ENCODE measurements at regions not wholly inside any gene's neighbourhood (a gene's known extent, or its start where the extent isn't known, plus 50 kb on each side); places are given as distances from the start of the nearest gene placed in this dataset.

- H3K27ac ChIP-seq (ENCODE audit: low read length) = no peak overlapping the region
- H3K36me3 ChIP-seq (ENCODE audit: control insufficient read depth, insufficient read depth, low read length) = no peaks in the 10 kb centered on the region
- ChIA-PET POLR2A (no interaction called here), CTCF (no interaction called here)
- in situ Hi-C loops (cut with HindIII; ENCODE audit: low pct_unique_long_range_greater_than_20kb, low sequenced_read_pairs) (no loop called here), intact Hi-C loops (cut with micrococcal nuclease; ENCODE audit: unreplicated experiment) (no loop called here)
- no TSS peak for BruUV-seq (replicated peaks)
- no peaks in the 10 kb centered on the region for H3K9me3 ChIP-seq (ENCODE audit: control insufficient read depth, insufficient read depth, low read depth, low read length)
- H3K27me3 ChIP-seq (ENCODE audit: control insufficient read depth, insufficient read depth, low read length) = no peaks in the 10 kb centered on the region
- no peak overlapping the region for H3K4me3 ChIP-seq (ENCODE audit: low read depth in 2 of 2, low read length in 2 of 2)
- no peak for TF ChIP-seq TCF7L2 (IDR thresholded peaks at IDR 0.05; ENCODE audit: low read depth, low read length)
- TF ChIP-seq SIN3A (IDR thresholded peaks at IDR 0.05; ENCODE audit: borderline replicate concordance, insufficient read depth, low read depth, low read length) = no peak
- TF ChIP-seq POLR2AphosphoS5 (IDR thresholded peaks at IDR 0.05; ENCODE audit: low read depth, low read length) = no peak
- TF ChIP-seq, protein P1, sequence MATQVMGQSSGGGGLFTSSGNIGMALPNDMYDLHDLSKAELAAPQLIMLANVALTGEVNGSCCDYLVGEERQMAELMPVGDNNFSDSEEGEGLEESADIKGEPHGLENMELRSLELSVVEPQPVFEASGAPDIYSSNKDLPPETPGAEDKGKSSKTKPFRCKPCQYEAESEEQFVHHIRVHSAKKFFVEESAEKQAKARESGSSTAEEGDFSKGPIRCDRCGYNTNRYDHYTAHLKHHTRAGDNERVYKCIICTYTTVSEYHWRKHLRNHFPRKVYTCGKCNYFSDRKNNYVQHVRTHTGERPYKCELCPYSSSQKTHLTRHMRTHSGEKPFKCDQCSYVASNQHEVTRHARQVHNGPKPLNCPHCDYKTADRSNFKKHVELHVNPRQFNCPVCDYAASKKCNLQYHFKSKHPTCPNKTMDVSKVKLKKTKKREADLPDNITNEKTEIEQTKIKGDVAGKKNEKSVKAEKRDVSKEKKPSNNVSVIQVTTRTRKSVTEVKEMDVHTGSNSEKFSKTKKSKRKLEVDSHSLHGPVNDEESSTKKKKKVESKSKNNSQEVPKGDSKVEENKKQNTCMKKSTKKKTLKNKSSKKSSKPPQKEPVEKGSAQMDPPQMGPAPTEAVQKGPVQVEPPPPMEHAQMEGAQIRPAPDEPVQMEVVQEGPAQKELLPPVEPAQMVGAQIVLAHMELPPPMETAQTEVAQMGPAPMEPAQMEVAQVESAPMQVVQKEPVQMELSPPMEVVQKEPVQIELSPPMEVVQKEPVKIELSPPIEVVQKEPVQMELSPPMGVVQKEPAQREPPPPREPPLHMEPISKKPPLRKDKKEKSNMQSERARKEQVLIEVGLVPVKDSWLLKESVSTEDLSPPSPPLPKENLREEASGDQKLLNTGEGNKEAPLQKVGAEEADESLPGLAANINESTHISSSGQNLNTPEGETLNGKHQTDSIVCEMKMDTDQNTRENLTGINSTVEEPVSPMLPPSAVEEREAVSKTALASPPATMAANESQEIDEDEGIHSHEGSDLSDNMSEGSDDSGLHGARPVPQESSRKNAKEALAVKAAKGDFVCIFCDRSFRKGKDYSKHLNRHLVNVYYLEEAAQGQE (IDR thresholded peaks at IDR 0.05; ENCODE audit: insufficient read depth in 1 of 2, low read depth in 2 of 2, low read length in 1 of 2) = no peak
- TF ChIP-seq, protein P2, sequence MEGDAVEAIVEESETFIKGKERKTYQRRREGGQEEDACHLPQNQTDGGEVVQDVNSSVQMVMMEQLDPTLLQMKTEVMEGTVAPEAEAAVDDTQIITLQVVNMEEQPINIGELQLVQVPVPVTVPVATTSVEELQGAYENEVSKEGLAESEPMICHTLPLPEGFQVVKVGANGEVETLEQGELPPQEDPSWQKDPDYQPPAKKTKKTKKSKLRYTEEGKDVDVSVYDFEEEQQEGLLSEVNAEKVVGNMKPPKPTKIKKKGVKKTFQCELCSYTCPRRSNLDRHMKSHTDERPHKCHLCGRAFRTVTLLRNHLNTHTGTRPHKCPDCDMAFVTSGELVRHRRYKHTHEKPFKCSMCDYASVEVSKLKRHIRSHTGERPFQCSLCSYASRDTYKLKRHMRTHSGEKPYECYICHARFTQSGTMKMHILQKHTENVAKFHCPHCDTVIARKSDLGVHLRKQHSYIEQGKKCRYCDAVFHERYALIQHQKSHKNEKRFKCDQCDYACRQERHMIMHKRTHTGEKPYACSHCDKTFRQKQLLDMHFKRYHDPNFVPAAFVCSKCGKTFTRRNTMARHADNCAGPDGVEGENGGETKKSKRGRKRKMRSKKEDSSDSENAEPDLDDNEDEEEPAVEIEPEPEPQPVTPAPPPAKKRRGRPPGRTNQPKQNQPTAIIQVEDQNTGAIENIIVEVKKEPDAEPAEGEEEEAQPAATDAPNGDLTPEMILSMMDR (IDR thresholded peaks at IDR 0.05) = no peak
- DNase-seq (ENCODE audit: low read depth, low spot score) = no peak
- ATAC-seq = no peak
- H3K4me1 ChIP-seq (ENCODE audit: control insufficient read depth, insufficient read depth, low read length) = no peaks in the 10 kb centered on the region
Measured at GRCh38 chr16:61261315-61261714, 774.9 kb downstream of the CDH8 start.

- in situ Hi-C loops (cut with HindIII; ENCODE audit: low pct_unique_long_range_greater_than_20kb, low sequenced_read_pairs) (no loop called here), intact Hi-C loops (cut with micrococcal nuclease; ENCODE audit: unreplicated experiment) (no loop called here)
- CTCF ChIA-PET = no interaction called here
- POLR2A ChIA-PET = no interaction called here
- no TSS peak for BruUV-seq (replicated peaks)
- DNase-seq (ENCODE audit: low read depth, low spot score) (no peak), ATAC-seq (no peak)
- no peaks in the 10 kb centered on the region for H3K27me3 ChIP-seq (ENCODE audit: control insufficient read depth, insufficient read depth, low read length)
- no peaks in the 10 kb centered on the region for H3K36me3 ChIP-seq (ENCODE audit: control insufficient read depth, insufficient read depth, low read length)
- TF ChIP-seq POLR2AphosphoS5 (IDR thresholded peaks at IDR 0.05; ENCODE audit: low read depth, low read length) (no peak), TCF7L2 (IDR thresholded peaks at IDR 0.05; ENCODE audit: low read depth, low read length) (no peak), SIN3A (IDR thresholded peaks at IDR 0.05; ENCODE audit: borderline replicate concordance, insufficient read depth, low read depth, low read length) (no peak)
- TF ChIP-seq, protein P2 (IDR thresholded peaks at IDR 0.05) = no peak
- TF ChIP-seq, protein P1 (IDR thresholded peaks at IDR 0.05; ENCODE audit: insufficient read depth in 1 of 2, low read depth in 2 of 2, low read length in 1 of 2) = no peak
- H3K4me1 ChIP-seq (ENCODE audit: control insufficient read depth, insufficient read depth, low read length) = no peaks in the 10 kb centered on the region
- H3K4me3 ChIP-seq (ENCODE audit: low read depth in 2 of 2, low read length in 2 of 2) = no peak overlapping the region
- no peaks in the 10 kb centered on the region for H3K9me3 ChIP-seq (ENCODE audit: control insufficient read depth, insufficient read depth, low read depth, low read length)
- no peak overlapping the region for H3K27ac ChIP-seq (ENCODE audit: low read length)
Measured at GRCh38 chr16:61246592-61246991, 789.6 kb downstream of the CDH8 start.

All from Panc1 (cell line).